Trophoblast cell (in vitro differentiated cells and primary cell): ENCODE measurements at regions not wholly inside any gene's neighbourhood (a gene's known extent, or its start where the extent isn't known, plus 50 kb on each side); places are given as distances from the start of the nearest gene placed in this dataset.

Source experiments
- DNase-seq, 2 donors: peaks; one replicate each; pipeline ENCODE4 v3.0.0-alpha.2; 2016
- H2AFZ ChIP-seq: 2 replicates; pipeline ENCODE4 v1.6.1; 2013; ENCODE audit warnings: low read length, moderate library complexity, mild to moderate bottlenecking; ENCODE audit not compliant: insufficient read depth, poor library complexity
- H2AK5ac ChIP-seq: 2 replicates; pipeline ENCODE4 v1.6.1; 2013; ENCODE audit warnings: mild to moderate bottlenecking, low read length
- H2BK120ac ChIP-seq: 2 replicates; pipeline ENCODE4 v1.6.1; 2013; ENCODE audit warnings: low read length, mild to moderate bottlenecking, moderate library complexity; ENCODE audit not compliant: insufficient read depth, poor library complexity
- H2BK12ac ChIP-seq: 2 replicates; pipeline ENCODE4 v1.6.1; 2013; ENCODE audit warnings: mild to moderate bottlenecking, low read length, moderate library complexity
- H2BK5ac ChIP-seq: 2 replicates; pipeline ENCODE4 v1.6.1; 2013; ENCODE audit warnings: low read length, low read depth, moderate library complexity, mild to moderate bottlenecking; ENCODE audit not compliant: poor library complexity
- H3K14ac ChIP-seq: 2 replicates; pipeline ENCODE4 v1.6.1; 2013; ENCODE audit warnings: mild to moderate bottlenecking, low read length
- H3K18ac ChIP-seq: 2 replicates; pipeline ENCODE4 v1.6.1; 2013; ENCODE audit warnings: mild to moderate bottlenecking, low read length
- H3K23ac ChIP-seq: 2 replicates; pipeline ENCODE4 v1.6.1; 2013; ENCODE audit warnings: low read length
- H3K27ac ChIP-seq: 2 replicates; pipeline ENCODE4 v1.5.1; 2013; ENCODE audit warnings: low read depth, mild to moderate bottlenecking, inconsistent platforms, low read length, moderate library complexity
- H3K27me3 ChIP-seq: 2 replicates; pipeline ENCODE4 v1.6.1; 2013; ENCODE audit warnings: inconsistent platforms, mild to moderate bottlenecking, low read length, moderate library complexity; ENCODE audit not compliant: insufficient read depth
- H3K36me3 ChIP-seq, 2 experiments: 1 replicate in 1 of 2; 2 replicates in 1 of 2; pipeline ENCODE4 v1.6.1; 2013; ENCODE audit warnings: low read length in 2 of 2, mild to moderate bottlenecking in 2 of 2, moderate library complexity in 1 of 2; ENCODE audit not compliant: insufficient read depth in 2 of 2, control insufficient read depth in 1 of 2
- H3K4ac ChIP-seq: 2 replicates; pipeline ENCODE4 v1.6.1; 2013; ENCODE audit warnings: low read depth, mild to moderate bottlenecking, low read length, moderate library complexity
- H3K4me1 ChIP-seq, 2 experiments: 1 replicate in 1 of 2; 2 replicates in 1 of 2; pipeline ENCODE4 v1.6.1; 2013; ENCODE audit warnings: low read length in 2 of 2, mild to moderate bottlenecking in 2 of 2, moderate library complexity in 1 of 2; ENCODE audit not compliant: insufficient read depth in 2 of 2, control insufficient read depth in 1 of 2
- H3K4me2 ChIP-seq: 2 replicates; pipeline ENCODE4 v1.6.1; 2013; ENCODE audit warnings: inconsistent platforms, mild to moderate bottlenecking, low read length, moderate library complexity
- H3K4me3 ChIP-seq: 2 replicates; pipeline ENCODE4 v1.5.1; 2013; ENCODE audit warnings: mild to moderate bottlenecking, low read depth, low read length, inconsistent platforms
- H3K79me1 ChIP-seq: one replicate; pipeline ENCODE4 v1.6.1; 2013; ENCODE audit warnings: low read length
- H3K79me2 ChIP-seq: 2 replicates; pipeline ENCODE4 v1.6.1; 2013; ENCODE audit warnings: low read length, mild to moderate bottlenecking; ENCODE audit not compliant: control insufficient read depth, insufficient read depth, poor library complexity
- H3K9ac ChIP-seq: 2 replicates; pipeline ENCODE4 v1.6.1; 2013; ENCODE audit warnings: mild to moderate bottlenecking, low read length
- H3K9me3 ChIP-seq: 2 replicates; pipeline ENCODE4 v1.6.1; 2013; ENCODE audit warnings: low read depth, mild to moderate bottlenecking, control low read depth, inconsistent platforms, low read length; ENCODE audit not compliant: insufficient read depth
- H4K12ac ChIP-seq: 2 replicates; pipeline ENCODE4 v1.6.1; 2013; ENCODE audit warnings: low read depth, mild to moderate bottlenecking, low read length, moderate library complexity
- H4K8ac ChIP-seq: 2 replicates; pipeline ENCODE4 v1.6.1; 2013; ENCODE audit warnings: low read depth, mild to moderate bottlenecking, low read length, moderate library complexity
- H4K91ac ChIP-seq: one replicate; pipeline ENCODE4 v1.6.1; 2013; ENCODE audit warnings: low read depth, mild to moderate bottlenecking, low read length, moderate library complexity
- WGBS: extraction: QIAGEN DNeasy Blood & Tissue Kit; methylation state at CpG from one replicate; pipeline ENCODE4 v1.1.7; 2013; ENCODE audit warnings: missing lambda C conversion rate; ENCODE audit not compliant: insufficient read length, insufficient coverage; ENCODE audit errors: extremely low coverage; 5-methylcytosine and 5-hydroxymethylcytosine counted together

- Histone ChIP-seq H3K4me3 (no peak overlapping the region), H3K36me3 (no peaks in the 10 kb centered on the region), H2BK5ac (no peak overlapping the region), H4K91ac (no peak overlapping the region), H3K27ac (no peak overlapping the region), H3K14ac (no peak overlapping the region), H3K4me2 (no peak overlapping the region), H4K8ac (no peak overlapping the region), H3K23ac (no peak overlapping the region), H2AFZ (no peak overlapping the region), H3K4ac (no peak overlapping the region), H3K18ac (no peak overlapping the region), H3K79me2 (no peaks in the 10 kb centered on the region), H2AK5ac (no peak overlapping the region), H2BK120ac (no peak overlapping the region), H3K9me3 (no peaks in the 10 kb centered on the region), H2BK12ac (no peak overlapping the region), H3K9ac (no peak overlapping the region), H3K79me1 (no peaks in the 10 kb centered on the region), H4K12ac (no peak overlapping the region), H3K4me1 (peaks cover 0 to 5% of the 10 kb centered on the region in 2 experiments), H3K27me3 (no peaks in the 10 kb centered on the region)
- no peak for DNase-seq
- WGBS, result no CpG with 5 or more reads among the region's 2 CpGs
Observed at GRCh38 chr4:123615901-123616300, 219.3 kb downstream of the SPRY1 start.

GRCh38 chr4:123616951-123617461 lies 220.4 kb downstream of the SPRY1 start:
- H4K8ac ChIP-seq, result no peak overlapping the region
- no peak overlapping the region for H3K18ac ChIP-seq
- H3K36me3 ChIP-seq, result no peaks in the 10 kb centered on the region
- H3K23ac ChIP-seq, result no peak overlapping the region
- no peak overlapping the region for H3K27ac ChIP-seq
- no peak overlapping the region for H3K4me2 ChIP-seq
- peak in 1 of 2 donors; percentile 42 for DNase-seq
- no peaks in the 10 kb centered on the region for H3K27me3 ChIP-seq
- no peak overlapping the region for H3K4ac ChIP-seq
- no peak overlapping the region for H3K4me3 ChIP-seq
- peaks cover 0 to 5% of the 10 kb centered on the region in 2 experiments for H3K4me1 ChIP-seq
- no peaks in the 10 kb centered on the region for H3K79me2 ChIP-seq
- no CpG with 5 or more reads among the region's 6 CpGs for WGBS
- no peak overlapping the region for H4K12ac ChIP-seq
- H3K14ac ChIP-seq, result no peak overlapping the region
- no peak overlapping the region for H2AFZ ChIP-seq
- H2BK5ac ChIP-seq, result no peak overlapping the region
- no peak overlapping the region for H4K91ac ChIP-seq
- H3K9ac ChIP-seq, result no peak overlapping the region
- H3K9me3 ChIP-seq, result no peaks in the 10 kb centered on the region
- H3K79me1 ChIP-seq, result no peaks in the 10 kb centered on the region
- H2BK12ac ChIP-seq, result no peak overlapping the region
- H2AK5ac ChIP-seq, result no peak overlapping the region
- no peak overlapping the region for H2BK120ac ChIP-seq

- no peak overlapping the region for H4K8ac ChIP-seq
- H3K27ac ChIP-seq, result no peak overlapping the region
- H3K4ac ChIP-seq, result no peak overlapping the region
- no peak overlapping the region for H4K12ac ChIP-seq
- H3K4me1 ChIP-seq, result peaks cover 0 to 5% of the 10 kb centered on the region in 2 experiments
- H3K36me3 ChIP-seq, result no peaks in the 10 kb centered on the region
- no peak overlapping the region for H3K23ac ChIP-seq
- H2AFZ ChIP-seq, result no peak overlapping the region
- H3K79me1 ChIP-seq, result no peaks in the 10 kb centered on the region
- no peaks in the 10 kb centered on the region for H3K9me3 ChIP-seq
- H3K4me3 ChIP-seq, result no peak overlapping the region
- H3K27me3 ChIP-seq, result no peaks in the 10 kb centered on the region
- no peak overlapping the region for H3K4me2 ChIP-seq
- no peaks in the 10 kb centered on the region for H3K79me2 ChIP-seq
- H2AK5ac ChIP-seq, result no peak overlapping the region
- no peak overlapping the region for H2BK12ac ChIP-seq
- WGBS, result no CpG with 5 or more reads among the region's 1 CpG
- no peak overlapping the region for H2BK120ac ChIP-seq
- no peak overlapping the region for H3K14ac ChIP-seq
- H4K91ac ChIP-seq, result no peak overlapping the region
- no peak for DNase-seq
- no peak overlapping the region for H2BK5ac ChIP-seq
- H3K9ac ChIP-seq, result no peak overlapping the region
- H3K18ac ChIP-seq, result no peak overlapping the region
Observed at GRCh38 chr4:123617791-123618190, 221.2 kb downstream of the SPRY1 start.

DNA sequence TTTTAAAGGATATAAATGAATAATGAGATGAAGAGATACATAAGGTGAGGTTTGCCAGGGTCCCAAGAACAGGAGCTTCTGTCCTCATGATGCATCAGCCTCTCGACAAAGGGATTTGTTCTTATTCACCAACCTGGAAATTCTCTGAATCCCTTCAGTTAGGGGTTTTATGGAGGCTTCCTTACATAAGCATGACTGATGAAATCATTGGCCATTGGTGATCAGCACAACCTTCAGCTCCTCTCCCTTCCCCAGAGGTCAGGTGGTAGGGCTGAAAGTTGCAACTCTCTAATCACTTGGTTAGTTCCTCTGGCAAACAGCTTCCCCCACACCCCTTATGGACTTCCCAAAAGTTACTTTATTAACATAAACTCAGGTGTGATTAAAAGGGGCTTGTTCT lies 222.0 kb downstream of the SPRY1 start:
- WGBS, result no CpG with 5 or more reads among the region's 1 CpG

More for the DNA sequence above, 222.0 kb downstream of the SPRY1 start:
- H2BK12ac ChIP-seq, result no peak overlapping the region
- H2AK5ac ChIP-seq, result no peak overlapping the region
- H3K79me1 ChIP-seq, result no peaks in the 10 kb centered on the region
- H3K23ac ChIP-seq, result no peak overlapping the region
- H4K12ac ChIP-seq, result no peak overlapping the region
- H3K4me3 ChIP-seq, result no peak overlapping the region
- no peaks in the 10 kb centered on the region for H3K27me3 ChIP-seq
- no peaks in the 10 kb centered on the region for H3K79me2 ChIP-seq
- H2BK5ac ChIP-seq, result no peak overlapping the region
- no peak overlapping the region for H3K4me2 ChIP-seq
- no peak overlapping the region for H2BK120ac ChIP-seq
- H3K4me1 ChIP-seq, result peaks cover 0 to 5% of the 10 kb centered on the region in 2 experiments
- no peak overlapping the region for H4K8ac ChIP-seq
- no peak overlapping the region for H3K27ac ChIP-seq
- no peak overlapping the region for H4K91ac ChIP-seq
- H2AFZ ChIP-seq, result no peak overlapping the region
- H3K9me3 ChIP-seq, result no peaks in the 10 kb centered on the region
- H3K4ac ChIP-seq, result no peak overlapping the region
- H3K18ac ChIP-seq, result no peak overlapping the region
- no peak overlapping the region for H3K9ac ChIP-seq
- no peaks in the 10 kb centered on the region for H3K36me3 ChIP-seq
- peak in 1 of 2 donors; percentile 1 for DNase-seq
- no peak overlapping the region for H3K14ac ChIP-seq
